K562 (cell line): ENCODE measurements at regions not wholly inside any gene's neighbourhood (a gene's known extent, or its start where the extent isn't known, plus 50 kb on each side); places are given as distances from the start of the nearest gene placed in this dataset.

Experiments
- ATAC-seq: fragments of 200-7000 bp; cut with Tn5 transposase; 3 replicates; pipeline ENCODE4 v1.9.1; 2020; ENCODE audit warnings: moderate library complexity
- BruUV-seq: library from RNA; stranded (reverse); fragments of 400-500 nt; replicated peaks from 2 replicates; lab custom pipeline; 2021; lab: Mats Ljungman, UMichigan
- CTCF ChIA-PET: fragments of 300-600 bp; formaldehyde crosslinking; extraction: SDS; loops from one replicate; lab custom pipeline; 2021; ENCODE audit warnings: low intra/inter-chr PET ratio; lab: Yijun Ruan, JAX
- POLR2A ChIA-PET: fragments of 300-600, 350-650 bp; sonication (Branson Sonifier 250); formaldehyde crosslinking; extraction: SDS; loops from one replicate; lab custom pipeline; 2021; ENCODE audit warnings: antibody characterized with exemption, inconsistent platforms; lab: Yijun Ruan, JAX
- DNase-seq, 4 experiments: peaks; one replicate each; pipeline versions ENCODE4 v3.0.0 to v3.0.0-alpha.2; 2011 to 2018; ENCODE audit warnings: low spot score in 3 of 4, mixed read lengths in 3 of 4; ENCODE audit errors: extremely low read depth in 1 of 4
- FAIRE-seq: peaks from 2 replicates; lab custom pipeline; 2011; peaks lifted over from hg19 to GRCh38; lab: Jason Lieb, UNC
- H2AFZ ChIP-seq: 2 replicates; pipeline ENCODE4 v1.6.0; 2011; ENCODE audit warnings: low read depth, low read length, control low read depth, inconsistent platforms
- H3K27ac ChIP-seq: fragments of 200-600 bp; 3 replicates; pipeline ENCODE4 v1.8.0; 2011; ENCODE audit warnings: low read depth, mild to moderate bottlenecking, control low read depth, inconsistent platforms, low read length, moderate library complexity, mixed read lengths; ENCODE audit errors: extremely low read depth
- H3K27me3 ChIP-seq, 2 experiments: fragments of 300-600 bp in 1 of 2; 2 replicates in 1 of 2; 3 replicates in 1 of 2; pipeline versions ENCODE4 v1.6.0 to v1.8.0; 2011; ENCODE audit warnings: inconsistent platforms in 2 of 2, low read length in 2 of 2, mild to moderate bottlenecking in 1 of 2, mixed read lengths in 1 of 2, moderate library complexity in 1 of 2; ENCODE audit not compliant: control insufficient read depth in 2 of 2, insufficient read depth in 2 of 2
- H3K36me3 ChIP-seq: fragments of 300-600 bp; 3 replicates; pipeline ENCODE4 v1.8.0; 2011; ENCODE audit warnings: mild to moderate bottlenecking, low read length, inconsistent platforms; ENCODE audit not compliant: control insufficient read depth, insufficient read depth
- H3K4me1 ChIP-seq, 2 experiments: fragments of 200-600 bp in 1 of 2; replicated peaks in 1 of 2; 2 replicates in 1 of 2; 3 replicates in 1 of 2; pipeline versions ENCODE4 v1.5.1 to v1.8.0; 2011; ENCODE audit warnings: inconsistent platforms in 2 of 2, low read length in 2 of 2, mild to moderate bottlenecking in 1 of 2, mixed read lengths in 1 of 2, moderate library complexity in 1 of 2; ENCODE audit not compliant: control insufficient read depth in 2 of 2, insufficient read depth in 2 of 2
- H3K4me2 ChIP-seq: 2 replicates; pipeline ENCODE4 v1.6.1; 2011; ENCODE audit warnings: low read length, control low read depth, inconsistent platforms, mixed read lengths; ENCODE audit not compliant: insufficient read depth
- H3K4me3 ChIP-seq: fragments of 200-600 bp; sonication (generic), shearing (Covaris generic); 2 replicates; pipeline ENCODE4 v1.5.1; 2016; ENCODE audit warnings: control low read depth, inconsistent platforms
- H3K79me2 ChIP-seq: fragments of 200-600 bp; 3 replicates; pipeline ENCODE4 v1.8.0; 2011; ENCODE audit warnings: low read length, inconsistent platforms; ENCODE audit not compliant: control insufficient read depth, insufficient read depth
- H3K9ac ChIP-seq, 2 experiments: 2 replicates each; pipeline versions ENCODE4 v1.6.0 to v1.6.1; 2011; ENCODE audit warnings: low read depth in 2 of 2, low read length in 2 of 2, control low read depth in 1 of 2, inconsistent platforms in 1 of 2, mild to moderate bottlenecking in 1 of 2, mixed read lengths in 1 of 2; ENCODE audit not compliant: insufficient read depth in 1 of 2
- H3K9me1 ChIP-seq: one replicate; pipeline ENCODE4 v1.6.0; 2011; ENCODE audit warnings: inconsistent platforms, mild to moderate bottlenecking, low read length, moderate library complexity; ENCODE audit not compliant: control insufficient read depth, insufficient read depth
- H3K9me3 ChIP-seq: replicated peaks from 2 replicates; pipeline ENCODE4 v1.5.1; 2011; ENCODE audit warnings: low read depth, low read length, inconsistent platforms; ENCODE audit not compliant: control insufficient read depth, insufficient read depth
- H4K20me1 ChIP-seq: replicated peaks from 2 replicates; pipeline ENCODE4 v1.6.1; 2011; ENCODE audit warnings: low read length, inconsistent platforms, mixed read lengths; ENCODE audit not compliant: control insufficient read depth, insufficient read depth
- CAMTA2 ChIP-seq: fragments of 250-450 bp; sonication (Bioruptor Pico); conservative IDR thresholded peaks from 2 replicates; pipeline ENCODE4 v1.5.1; 2022
- ELK1 ChIP-seq: sonication (generic); formaldehyde crosslinking; IDR thresholded peaks from 2 replicates; pipeline ENCODE4 v1.8.1; 2022; ENCODE audit warnings: missing genetic modification reagents
- ESRRB ChIP-seq: fragments of 250-450 bp; sonication (Bioruptor Pico); IDR thresholded peaks from 2 replicates; pipeline ENCODE4 v1.5.0; 2020; ENCODE audit warnings: mild to moderate bottlenecking, moderate library complexity, borderline replicate concordance
- HIVEP1 ChIP-seq: fragments of 250-450 bp; sonication (Bioruptor Pico); IDR thresholded peaks from 2 replicates; pipeline ENCODE4 v1.4.0; 2020; ENCODE audit warnings: mild to moderate bottlenecking
- MCM3 ChIP-seq: fragments of 450-650 bp; IDR thresholded peaks from 2 replicates; pipeline ENCODE4 v1.6.1; 2016
- MIER1 ChIP-seq: fragments of 450-650 bp; IDR thresholded peaks from 2 replicates; pipeline ENCODE4 v1.6.1; 2016; ENCODE audit warnings: antibody characterized with exemption, mild to moderate bottlenecking, low read depth
- MITF ChIP-seq: IDR thresholded peaks from 2 replicates; pipeline ENCODE4 v1.6.1; 2014; ENCODE audit warnings: antibody characterized with exemption
- MLLT1 ChIP-seq, 2 experiments: fragments of 450-650 bp; IDR thresholded peaks; 2 replicates each; pipeline ENCODE4 v1.6.1; 2016
- MLX ChIP-seq, 2 experiments: fragments of 450-650 bp in 1 of 2; sonication (generic) in 1 of 2; formaldehyde crosslinking; conservative IDR thresholded peaks; 2 replicates each; pipeline versions ENCODE4 v1.4.0 to v1.8.1; 2020 to 2022; ENCODE audit warnings: mild to moderate bottlenecking in 1 of 2, missing genetic modification reagents in 1 of 2
- RFX7 ChIP-seq: fragments of 250-450 bp; sonication (Bioruptor Pico); IDR thresholded peaks from 2 replicates; pipeline ENCODE4 v1.5.1; 2021; ENCODE audit warnings: mild to moderate bottlenecking
- SMARCE1 ChIP-seq: fragments of 450-650 bp; IDR thresholded peaks from 2 replicates; pipeline ENCODE4 v1.7.1; 2016; ENCODE audit warnings: mild to moderate bottlenecking
- ZNF354B ChIP-seq: fragments of 250-450 bp; sonication (Bioruptor Pico); IDR thresholded peaks from 2 replicates; pipeline ENCODE4 v1.4.0; 2020
- WGBS: fragments of 100-300 bp; shearing (Covaris generic); methylation state at CpG from one replicate; pipeline ENCODE4 v1.1.6; 2016; ENCODE audit warnings: low coverage, mixed read lengths; ENCODE audit not compliant: insufficient coverage; ENCODE audit errors: missing lambda C conversion rate; 5-methylcytosine and 5-hydroxymethylcytosine counted together
- in situ Hi-C: fragments of 300-500 bp; cut with MboI; formaldehyde crosslinking; loops from 4 replicates; pipeline ENCODE4 v1.15.0; 2018; ENCODE audit warnings: inconsistent platforms, mixed read lengths
- intact Hi-C: fragments of 100-400 bp; cut with micrococcal nuclease; formaldehyde crosslinking; loops from 2 replicates; pipeline ENCODE4 v1.14.2; 2022

- H3K27ac ChIP-seq, result no peak overlapping the region
- no peak overlapping the region for H3K4me3 ChIP-seq
- in situ Hi-C loops (no loop called here), intact Hi-C loops (no loop called here)
- ChIA-PET POLR2A (interaction anchor here (0.9 kb wide), 1 partner anchor 35 kb away, joined by 3 read pairs; no protein-coding TSS in a partner anchor), CTCF (no interaction called here)
- no peaks in the 10 kb centered on the region for H3K9me3 ChIP-seq
- no peaks in the 10 kb centered on the region for H3K79me2 ChIP-seq
- H3K36me3 ChIP-seq, result no peaks in the 10 kb centered on the region
- no peaks in the 10 kb centered on the region; the same call in 1 of the 2 replicates for H4K20me1 ChIP-seq
- no peak for DNase-seq
- H3K27me3 ChIP-seq, result peaks cover 0 to 6% of the 10 kb centered on the region in 2 experiments; a peak in 1 of 5 replicates
- H2AFZ ChIP-seq, result no peak overlapping the region
- no peaks in the 10 kb centered on the region for H3K4me1 ChIP-seq
- no peaks in the 10 kb centered on the region for H3K9me1 ChIP-seq
- WGBS, result 0% methylated on average over 12 of the region's 12 CpGs
- ATAC-seq, result no peak
- no peak overlapping the region for H3K9ac ChIP-seq
- no TSS peak for BruUV-seq
- FAIRE-seq, result no peak
- H3K4me2 ChIP-seq, result no peak overlapping the region
- TF ChIP-seq MLLT1 (IDR thresholded peaks at IDR 0.05) (no peak), MIER1 (no peak), CAMTA2 (CRISPR knock-in tag) (no peak), SMARCE1 (no peak), ZNF354B (CRISPR knock-in tag) (no peak), MCM3 (no peak), HIVEP1 (CRISPR knock-in tag) (no peak), ELK1 (no peak), MLX (CRISPR knock-in tag; conservative IDR thresholded peaks at IDR 0.05) (no peak), MITF (no peak), ESRRB (CRISPR knock-in tag) (no peak), RFX7 (CRISPR knock-in tag) (no peak)
Measured at GRCh38 chr20:60299951-60300350, 341.7 kb downstream of the CDH26 start.
